ENCODE measurements at regions not wholly inside any gene's neighbourhood (a gene's known extent, or its start where the extent isn't known, plus 50 kb on each side); places are given as distances from the start of the nearest gene placed in this dataset.

- no peaks in the 10 kb centered on the region for H3K36me3 ChIP-seq (ENCODE audit: insufficient read depth, insufficient read length, low read length)
- no peak for DNase-seq (ENCODE audit: low read depth, low spot score)
- H3K9me3 ChIP-seq (ENCODE audit: insufficient read depth, low read length), result no peaks in the 10 kb centered on the region; the same call in 1 of the 2 replicates
- TF ChIP-seq ZNF274 (IDR thresholded peaks at IDR 0.05; ENCODE audit: low read depth, low read length) (no peak), YY1 (IDR thresholded peaks at IDR 0.05; ENCODE audit: insufficient read depth, insufficient read length) (no peak), SUZ12 (IDR thresholded peaks at IDR 0.05; ENCODE audit: extremely low read depth, insufficient read depth, insufficient read length) (no peak)
- H3K27me3 ChIP-seq (ENCODE audit: insufficient read depth, insufficient read length), result no peaks in the 10 kb centered on the region
- H3K4me1 ChIP-seq (ENCODE audit: insufficient read depth, insufficient read length), result no peaks in the 10 kb centered on the region
- H3K4me3 ChIP-seq (ENCODE audit: insufficient read length, low read depth), result no peak overlapping the region
- no peak overlapping the region for H3K9ac ChIP-seq (ENCODE audit: insufficient read length, low read depth)
Measured at GRCh38 chr4:96521046-96521536, 681.2 kb downstream of the PDHA2 start.

- no peak for TF ChIP-seq ZNF274 (IDR thresholded peaks at IDR 0.05; ENCODE audit: low read depth, low read length)
- TF ChIP-seq SUZ12 (IDR thresholded peaks at IDR 0.05; ENCODE audit: extremely low read depth, insufficient read depth, insufficient read length), result no peak
- TF ChIP-seq YY1 (IDR thresholded peaks at IDR 0.05; ENCODE audit: insufficient read depth, insufficient read length), result no peak
- H3K4me1 ChIP-seq (ENCODE audit: insufficient read depth, insufficient read length), result no peaks in the 10 kb centered on the region
- H3K4me3 ChIP-seq (ENCODE audit: insufficient read length, low read depth), result no peak overlapping the region
- no peaks in the 10 kb centered on the region; the same call in 1 of the 2 replicates for H3K9me3 ChIP-seq (ENCODE audit: insufficient read depth, low read length)
- H3K9ac ChIP-seq (ENCODE audit: insufficient read length, low read depth), result no peak overlapping the region
- no peaks in the 10 kb centered on the region for H3K27me3 ChIP-seq (ENCODE audit: insufficient read depth, insufficient read length)
- DNase-seq (ENCODE audit: low read depth, low spot score), result no peak
- no peaks in the 10 kb centered on the region for H3K36me3 ChIP-seq (ENCODE audit: insufficient read depth, insufficient read length, low read length)
Measured at GRCh38 chr4:96523611-96524010, 683.7 kb downstream of the PDHA2 start.

GRCh38 chr4:96524311-96524875, 684.5 kb downstream of the PDHA2 start:
- DNase-seq (ENCODE audit: low read depth, low spot score), result no peak
- Histone ChIP-seq H3K4me3 (ENCODE audit: insufficient read length, low read depth) (no peak overlapping the region), H3K9ac (ENCODE audit: insufficient read length, low read depth) (no peak overlapping the region), H3K4me1 (ENCODE audit: insufficient read depth, insufficient read length) (no peaks in the 10 kb centered on the region), H3K27me3 (ENCODE audit: insufficient read depth, insufficient read length) (no peaks in the 10 kb centered on the region), H3K9me3 (ENCODE audit: insufficient read depth, low read length) (no peaks in the 10 kb centered on the region; the same call in 1 of the 2 replicates), H3K36me3 (ENCODE audit: insufficient read depth, insufficient read length, low read length) (no peaks in the 10 kb centered on the region)
- TF ChIP-seq SUZ12 (IDR thresholded peaks at IDR 0.05; ENCODE audit: extremely low read depth, insufficient read depth, insufficient read length) (no peak), ZNF274 (IDR thresholded peaks at IDR 0.05; ENCODE audit: low read depth, low read length) (no peak), YY1 (IDR thresholded peaks at IDR 0.05; ENCODE audit: insufficient read depth, insufficient read length) (no peak)

GRCh38 chr4:96525898-96526297, 686.0 kb downstream of the PDHA2 start:
- Histone ChIP-seq H3K4me3 (ENCODE audit: insufficient read length, low read depth) (no peak overlapping the region), H3K9me3 (ENCODE audit: insufficient read depth, low read length) (no peaks in the 10 kb centered on the region; the same call in 1 of the 2 replicates), H3K9ac (ENCODE audit: insufficient read length, low read depth) (no peak overlapping the region), H3K27me3 (ENCODE audit: insufficient read depth, insufficient read length) (no peaks in the 10 kb centered on the region), H3K4me1 (ENCODE audit: insufficient read depth, insufficient read length) (no peaks in the 10 kb centered on the region), H3K36me3 (ENCODE audit: insufficient read depth, insufficient read length, low read length) (no peaks in the 10 kb centered on the region)
- TF ChIP-seq SUZ12 (IDR thresholded peaks at IDR 0.05; ENCODE audit: extremely low read depth, insufficient read depth, insufficient read length) (no peak), ZNF274 (IDR thresholded peaks at IDR 0.05; ENCODE audit: low read depth, low read length) (no peak), YY1 (IDR thresholded peaks at IDR 0.05; ENCODE audit: insufficient read depth, insufficient read length) (no peak)
- no peak for DNase-seq (ENCODE audit: low read depth, low spot score)

GRCh38 chr4:96526625-96527024, 686.7 kb downstream of the PDHA2 start:
- DNase-seq (ENCODE audit: low read depth, low spot score), result no peak
- TF ChIP-seq ZNF274 (IDR thresholded peaks at IDR 0.05; ENCODE audit: low read depth, low read length), result no peak
- TF ChIP-seq YY1 (IDR thresholded peaks at IDR 0.05; ENCODE audit: insufficient read depth, insufficient read length), result no peak
- TF ChIP-seq SUZ12 (IDR thresholded peaks at IDR 0.05; ENCODE audit: extremely low read depth, insufficient read depth, insufficient read length), result no peak
- no peaks in the 10 kb centered on the region for H3K9me3 ChIP-seq (ENCODE audit: insufficient read depth, low read length)
- no peaks in the 10 kb centered on the region for H3K36me3 ChIP-seq (ENCODE audit: insufficient read depth, insufficient read length, low read length)
- H3K4me1 ChIP-seq (ENCODE audit: insufficient read depth, insufficient read length), result no peaks in the 10 kb centered on the region
- H3K27me3 ChIP-seq (ENCODE audit: insufficient read depth, insufficient read length), result no peaks in the 10 kb centered on the region
- H3K4me3 ChIP-seq (ENCODE audit: insufficient read length, low read depth), result no peak overlapping the region
- no peak overlapping the region for H3K9ac ChIP-seq (ENCODE audit: insufficient read length, low read depth)

GRCh38 chr4:96531836-96532235, 691.9 kb downstream of the PDHA2 start:
- no peak for DNase-seq (ENCODE audit: low read depth, low spot score)
- no peaks in the 10 kb centered on the region for H3K36me3 ChIP-seq (ENCODE audit: insufficient read depth, insufficient read length, low read length)
- no peaks in the 10 kb centered on the region for H3K4me1 ChIP-seq (ENCODE audit: insufficient read depth, insufficient read length)
- H3K9me3 ChIP-seq (ENCODE audit: insufficient read depth, low read length), result no peaks in the 10 kb centered on the region
- no peak overlapping the region for H3K9ac ChIP-seq (ENCODE audit: insufficient read length, low read depth)
- no peak overlapping the region for H3K4me3 ChIP-seq (ENCODE audit: insufficient read length, low read depth)
- TF ChIP-seq ZNF274 (IDR thresholded peaks at IDR 0.05; ENCODE audit: low read depth, low read length) (no peak), SUZ12 (IDR thresholded peaks at IDR 0.05; ENCODE audit: extremely low read depth, insufficient read depth, insufficient read length) (no peak), YY1 (IDR thresholded peaks at IDR 0.05; ENCODE audit: insufficient read depth, insufficient read length) (no peak)
- H3K27me3 ChIP-seq (ENCODE audit: insufficient read depth, insufficient read length), result no peaks in the 10 kb centered on the region

GRCh38 chr4:96543346-96543745, 703.5 kb downstream of the PDHA2 start:
- no peaks in the 10 kb centered on the region for H3K4me1 ChIP-seq (ENCODE audit: insufficient read depth, insufficient read length)
- H3K36me3 ChIP-seq (ENCODE audit: insufficient read depth, insufficient read length, low read length), result no peaks in the 10 kb centered on the region
- no peaks in the 10 kb centered on the region for H3K27me3 ChIP-seq (ENCODE audit: insufficient read depth, insufficient read length)
- TF ChIP-seq SUZ12 (IDR thresholded peaks at IDR 0.05; ENCODE audit: extremely low read depth, insufficient read depth, insufficient read length), result no peak
- no peak for TF ChIP-seq YY1 (IDR thresholded peaks at IDR 0.05; ENCODE audit: insufficient read depth, insufficient read length)
- no peak for TF ChIP-seq ZNF274 (IDR thresholded peaks at IDR 0.05; ENCODE audit: low read depth, low read length)
- H3K4me3 ChIP-seq (ENCODE audit: insufficient read length, low read depth), result no peak overlapping the region
- H3K9ac ChIP-seq (ENCODE audit: insufficient read length, low read depth), result no peak overlapping the region
- no peaks in the 10 kb centered on the region for H3K9me3 ChIP-seq (ENCODE audit: insufficient read depth, low read length)
- DNase-seq (ENCODE audit: low read depth, low spot score), result no peak
